ENCODE measurements at regions not wholly inside any gene's neighbourhood (a gene's known extent, or its start where the extent isn't known, plus 50 kb on each side); places are given as distances from the start of the nearest gene placed in this dataset.

GRCh38 chr4:119707336-119707735 is 78.7 kb upstream of the PDE5A start (continued):
- TF ChIP-seq TEF (CRISPR knock-in tag; IDR thresholded peaks at IDR 0.05) = no peak
- TF ChIP-seq ZNF691 (CRISPR knock-in tag; IDR thresholded peaks at IDR 0.05; ENCODE audit: borderline replicate concordance, low read depth) = no peak
- no peak for TF ChIP-seq ZNF639 (CRISPR knock-in tag; conservative IDR thresholded peaks at IDR 0.05)
- TF ChIP-seq CEBPB (IDR thresholded peaks at IDR 0.05; ENCODE audit: borderline replicate concordance, low read depth, low read length) = no peak; the same call in 1 of the 2 replicates
- no peak for TF ChIP-seq ZNF704 (CRISPR knock-in tag; IDR thresholded peaks at IDR 0.05; ENCODE audit: borderline replicate concordance)
- no peak for TF ChIP-seq ZHX1 (CRISPR knock-in tag; IDR thresholded peaks at IDR 0.05; ENCODE audit: low read depth)
- no peak for TF ChIP-seq GLI4 (CRISPR knock-in tag; IDR thresholded peaks at IDR 0.05; ENCODE audit: borderline replicate concordance)
- TF ChIP-seq NCOR1 (IDR thresholded peaks at IDR 0.05; ENCODE audit: borderline replicate concordance, low read length) = peak; percentile 91; the same call in 1 of the 2 replicates
- TF ChIP-seq ZNF354B (CRISPR knock-in tag; IDR thresholded peaks at IDR 0.05) = no peak
- no peak for TF ChIP-seq DDIT3 (CRISPR knock-in tag; IDR thresholded peaks at IDR 0.05)
- TF ChIP-seq E2F5 (CRISPR knock-in tag; conservative IDR thresholded peaks at IDR 0.05) = no peak
- TF ChIP-seq RFXAP (CRISPR knock-in tag; IDR thresholded peaks at IDR 0.05; ENCODE audit: borderline replicate concordance) = no peak
- TF ChIP-seq ZNF709 (CRISPR knock-in tag; IDR thresholded peaks at IDR 0.05) = no peak
- no peak for TF ChIP-seq HOXA9 (CRISPR knock-in tag; IDR thresholded peaks at IDR 0.05; ENCODE audit: borderline replicate concordance)
- TF ChIP-seq ZBTB33 (CRISPR knock-in tag; IDR thresholded peaks at IDR 0.05) = no peak
- no peak for TF ChIP-seq ZSCAN9 (CRISPR knock-in tag; IDR thresholded peaks at IDR 0.05; ENCODE audit: borderline replicate concordance)
- no peak for TF ChIP-seq SNAPC2 (CRISPR knock-in tag; IDR thresholded peaks at IDR 0.05)
